HEK293 (cell line): ENCODE measurements at regions not wholly inside any gene's neighbourhood (a gene's known extent, or its start where the extent isn't known, plus 50 kb on each side); places are given as distances from the start of the nearest gene placed in this dataset.
A peak's percentile ranks its signal among the peaks of the same experiment; 100 is the strongest.

Source experiments
- CTCF ChIA-PET: fragments of 350-600 bp; formaldehyde crosslinking; extraction: SDS; loops from one replicate; lab custom pipeline; 2021; ENCODE audit warnings: antibody characterized with exemption; lab: Yijun Ruan, JAX
- POLR2A ChIA-PET: fragments of 300-600 bp; formaldehyde crosslinking; extraction: SDS; loops from one replicate; lab custom pipeline; 2020; ENCODE audit warnings: antibody characterized with exemption, inconsistent platforms; lab: Yijun Ruan, JAX
- H3K27ac ChIP-seq: fragments of 200-500 bp; sonication (Bioruptor generic); 2 replicates; pipeline ENCODE4 v1.5.1; 2014; ENCODE audit warnings: low read depth, low read length, control low read depth, inconsistent platforms; ENCODE audit errors: extremely low read depth
- H3K36me3 ChIP-seq, 2 experiments: fragments of 200-500 bp in 1 of 2; sonication (Bioruptor generic) in 1 of 2; 1 replicate in 1 of 2; 2 replicates in 1 of 2; pipeline ENCODE4 v1.5.1; 2014 to 2017; ENCODE audit warnings: inconsistent platforms in 2 of 2, low read length in 2 of 2; ENCODE audit not compliant: control insufficient read depth in 2 of 2, insufficient read depth in 1 of 2
- H3K4me1 ChIP-seq: fragments of 200-500 bp; sonication (Bioruptor generic); 2 replicates; pipeline ENCODE4 v1.5.1; 2014; ENCODE audit warnings: mild to moderate bottlenecking, low read length, inconsistent platforms; ENCODE audit not compliant: control insufficient read depth, insufficient read depth
- H3K4me3 ChIP-seq: 2 replicates; pipeline ENCODE4 v1.5.1; 2011; ENCODE audit warnings: low read depth, mild to moderate bottlenecking, control low read depth, low read length, moderate library complexity
- H3K9me3 ChIP-seq: fragments of 200-500 bp; sonication (Bioruptor generic); 2 replicates; pipeline ENCODE4 v1.5.1; 2014; ENCODE audit warnings: low read depth, low read length, inconsistent platforms; ENCODE audit not compliant: control insufficient read depth, insufficient read depth
- ATF2 ChIP-seq: fragments of 450-650 bp; formaldehyde crosslinking; IDR thresholded peaks from 2 replicates; pipeline ENCODE4 v1.5.1; 2016; ENCODE audit warnings: missing biosample characterization, missing genetic modification characterization, low read depth
- BCL11A ChIP-seq: fragments of 450-650 bp; formaldehyde crosslinking; IDR thresholded peaks from 2 replicates; pipeline ENCODE4 v1.5.1; 2016; ENCODE audit warnings: low read depth, missing biosample characterization, missing genetic modification characterization
- IKZF3 ChIP-seq: fragments of 450-650 bp; IDR thresholded peaks from 2 replicates; pipeline ENCODE4 v1.5.0; 2018; ENCODE audit warnings: missing biosample characterization, mild to moderate bottlenecking, missing genetic modification characterization, moderate library complexity
- INSM2 ChIP-seq: fragments of 450-650 bp; formaldehyde crosslinking; IDR thresholded peaks from 2 replicates; pipeline ENCODE4 v1.5.1; 2016; ENCODE audit warnings: missing biosample characterization, missing genetic modification characterization
- PATZ1 ChIP-seq: fragments of 450-650 bp; formaldehyde crosslinking; IDR thresholded peaks from 2 replicates; pipeline ENCODE4 v1.5.1; 2016; ENCODE audit warnings: missing biosample characterization, missing genetic modification characterization
- PRDM10 ChIP-seq: fragments of 450-650 bp; formaldehyde crosslinking; IDR thresholded peaks from 2 replicates; pipeline ENCODE4 v1.5.1; 2016; ENCODE audit warnings: missing biosample characterization, missing genetic modification characterization
- SALL2 ChIP-seq: fragments of 450-650 bp; formaldehyde crosslinking; IDR thresholded peaks from 2 replicates; pipeline ENCODE4 v1.5.0; 2017; ENCODE audit warnings: missing biosample characterization, mild to moderate bottlenecking, missing genetic modification characterization, borderline replicate concordance
- ZBTB20 ChIP-seq: fragments of 450-650 bp; formaldehyde crosslinking; IDR thresholded peaks from 2 replicates; pipeline ENCODE4 v1.5.1; 2016; ENCODE audit warnings: missing biosample characterization, missing genetic modification characterization
- ZBTB26 ChIP-seq: fragments of 450-650 bp; formaldehyde crosslinking; optimal IDR thresholded peaks from 2 replicates; pipeline ENCODE3; 2016; ENCODE audit warnings: missing biosample characterization, mild to moderate bottlenecking, missing genetic modification characterization
- ZNF148 ChIP-seq: fragments of 450-650 bp; formaldehyde crosslinking; IDR thresholded peaks from 2 replicates; pipeline ENCODE4 v1.5.0; 2017; ENCODE audit warnings: missing biosample characterization, missing genetic modification characterization, borderline replicate concordance
- ZNF175 ChIP-seq: fragments of 450-650 bp; formaldehyde crosslinking; IDR thresholded peaks from 2 replicates; pipeline ENCODE4 v1.5.1; 2016; ENCODE audit warnings: missing biosample characterization, missing genetic modification characterization
- ZNF423 ChIP-seq: fragments of 450-650 bp; formaldehyde crosslinking; IDR thresholded peaks from 2 replicates; pipeline ENCODE4 v1.5.1; 2016; ENCODE audit warnings: missing biosample characterization, missing genetic modification characterization
- ZNF473 ChIP-seq: fragments of 450-650 bp; formaldehyde crosslinking; IDR thresholded peaks from 2 replicates; pipeline ENCODE4 v1.5.1; 2017; ENCODE audit warnings: missing biosample characterization, missing genetic modification characterization
- ZNF624 ChIP-seq: fragments of 450-650 bp; formaldehyde crosslinking; IDR thresholded peaks from 2 replicates; pipeline ENCODE4 v1.5.1; 2017; ENCODE audit warnings: missing biosample characterization, missing genetic modification characterization
- ZNF658 ChIP-seq: fragments of 450-650 bp; formaldehyde crosslinking; IDR thresholded peaks from 2 replicates; pipeline ENCODE4; 2016; ENCODE audit warnings: missing biosample characterization, missing genetic modification characterization
- ZNF677 ChIP-seq: fragments of 450-650 bp; IDR thresholded peaks from 2 replicates; pipeline ENCODE4 v1.5.0; 2018; ENCODE audit warnings: missing biosample characterization, mild to moderate bottlenecking, missing genetic modification characterization, moderate library complexity
- ZNF76 ChIP-seq: fragments of 450-650 bp; formaldehyde crosslinking; IDR thresholded peaks from 2 replicates; pipeline ENCODE4; 2016; ENCODE audit warnings: low read depth, missing biosample characterization, missing genetic modification characterization, borderline replicate concordance
- ZNF837 ChIP-seq: fragments of 450-650 bp; formaldehyde crosslinking; IDR thresholded peaks from 2 replicates; pipeline ENCODE4 v1.5.1; 2016; ENCODE audit warnings: missing biosample characterization, missing genetic modification characterization

- Histone ChIP-seq H3K4me3 (no peak overlapping the region), H3K9me3 (no peaks in the 10 kb centered on the region), H3K36me3 (no peaks in the 10 kb centered on the region), H3K27ac (no peak overlapping the region), H3K4me1 (no peaks in the 10 kb centered on the region)
- CTCF ChIA-PET = no interaction called here
- TF ChIP-seq ATF2 = peak; percentile 57; the same call in 1 of the 2 replicates
- no peak for TF ChIP-seq ZNF148 (tag by site-specific recombination)
- POLR2A ChIA-PET = no interaction called here
These were observed 182.0 kb upstream of the STARD13 start for GRCh38 chr13:33467556-33467955.

GRCh38 chr13:33471204-33471603 is 185.6 kb upstream of the STARD13 start:
- no peak overlapping the region for H3K4me3 ChIP-seq
- no peak overlapping the region for H3K27ac ChIP-seq
- H3K4me1 ChIP-seq = no peaks in the 10 kb centered on the region
- no peaks in the 10 kb centered on the region for H3K36me3 ChIP-seq
- H3K9me3 ChIP-seq = no peaks in the 10 kb centered on the region
- TF ChIP-seq INSM2 (tag by site-specific recombination) (no peak), ZBTB26 (no peak), ZNF677 (tag by site-specific recombination) (no peak), BCL11A (tag by site-specific recombination) (no peak)
- CTCF ChIA-PET = no interaction called here
- POLR2A ChIA-PET = no interaction called here

- H3K36me3 ChIP-seq = no peaks in the 10 kb centered on the region
- POLR2A ChIA-PET = no interaction called here
- CTCF ChIA-PET = no interaction called here
- no peak overlapping the region for H3K4me3 ChIP-seq
- H3K4me1 ChIP-seq = no peaks in the 10 kb centered on the region
- TF ChIP-seq ZNF624 (tag by site-specific recombination) (no peak), ZBTB20 (tag by site-specific recombination) (no peak), SALL2 (tag by site-specific recombination) (no peak), IKZF3 (tag by site-specific recombination) (no peak), PRDM10 (no peak), ZNF473 (tag by site-specific recombination) (no peak), ZNF837 (no peak), ZNF423 (tag by site-specific recombination) (no peak), ZNF76 (tag by site-specific recombination) (no peak), ZNF658 (tag by site-specific recombination) (no peak), PATZ1 (no peak), ZNF175 (tag by site-specific recombination) (no peak)
- TF ChIP-seq, all 188 proteins: peak for 0
- Histone ChIP-seq H3K27ac (no peak overlapping the region), H3K9me3 (no peaks in the 10 kb centered on the region)
These were observed 186.9 kb upstream of the STARD13 start for GRCh38 chr13:33472446-33472845.
